Tibial artery (tissue), 4 donors: ENCODE measurements at regions not wholly inside any gene's neighbourhood (a gene's known extent, or its start where the extent isn't known, plus 50 kb on each side); places are given as distances from the start of the nearest gene placed in this dataset.

Experiments used
- DNase-seq, 2 donors: peaks; one replicate each; pipeline ENCODE4 v3.0.0-alpha.2; 2019
- H3K27ac ChIP-seq, 2 donors: fragments of 200-600 bp; sonication (generic) in 1 of 2; 1 replicate in 1 of 2; 2 replicates in 1 of 2; pipeline ENCODE4 v1.5.1; 2018 to 2019; ENCODE audit warnings: mild to moderate bottlenecking in 1 of 2
- H3K27me3 ChIP-seq, 2 donors: fragments of 200-600 bp; sonication (generic) in 1 of 2; one replicate each; pipeline versions ENCODE4 v1.5.1 to v1.6.0; 2016 to 2019
- H3K36me3 ChIP-seq, 3 donors: fragments of 200-600 bp; sonication (generic) in 2 of 3; one replicate each; pipeline ENCODE4 v1.5.1; 2016 to 2019; ENCODE audit warnings: mild to moderate bottlenecking in 2 of 3
- H3K4me1 ChIP-seq, 4 donors: fragments of 200-600 bp; sonication (generic) in 2 of 4; 1 replicate in 3 of 4; 2 replicates in 1 of 4; pipeline ENCODE4 v1.5.1; 2016 to 2019
- H3K4me3 ChIP-seq, 2 donors: fragments of 200-600 bp; sonication (generic) in 1 of 2; 1 replicate in 1 of 2; 2 replicates in 1 of 2; pipeline ENCODE4 v1.5.1; 2018 to 2019; ENCODE audit warnings: mild to moderate bottlenecking in 2 of 2
- H3K9me3 ChIP-seq, 3 donors: fragments of 200-600 bp; sonication (generic) in 1 of 3; one replicate each; pipeline ENCODE4 v1.5.1; 2016 to 2019
- intact Hi-C: fragments of 100-400 bp; cut with DNase I; formaldehyde crosslinking; loops from one replicate; pipeline ENCODE4 v1.15.0; 2023; ENCODE audit warnings: low total_unique reads
- TF ChIP-seq, protein P1 (sequence below), 2 experiments: fragments of 200-600 bp in 1 of 2; fragments of 450-650 bp in 1 of 2; IDR thresholded peaks; one replicate each; pipeline ENCODE4 v1.5.1; 2017 to 2019; ENCODE audit warnings: antibody characterized with exemption in 2 of 2, mild to moderate bottlenecking in 1 of 2, moderate library complexity in 1 of 2

DNA sequence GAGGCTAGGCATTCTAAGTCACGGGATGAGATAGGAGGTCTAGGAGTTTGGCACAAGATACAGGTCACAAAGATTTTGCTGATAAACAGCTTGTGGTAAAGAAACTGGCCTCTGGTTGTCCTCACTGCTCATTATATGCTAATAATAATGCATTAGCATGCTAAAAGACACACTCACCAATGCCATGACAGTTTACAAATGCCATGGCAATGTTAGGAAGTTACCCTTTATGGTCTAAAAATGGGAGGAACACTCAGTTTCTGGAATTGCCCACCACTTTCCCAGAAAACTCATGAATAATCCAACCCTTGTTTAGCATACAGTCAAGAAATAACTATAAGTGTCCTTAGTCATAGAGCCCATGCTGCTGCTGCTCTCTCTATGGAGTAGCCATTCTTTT lies 286.9 kb downstream of the ZNF674 start:
- no peaks in the 10 kb centered on the region for H3K27me3 ChIP-seq
- H3K36me3 ChIP-seq = no peaks in the 10 kb centered on the region
- H3K27ac ChIP-seq = no peak overlapping the region
- no peak for DNase-seq
- intact Hi-C loops = no loop called here
- no peak overlapping the region for H3K4me3 ChIP-seq
- H3K9me3 ChIP-seq = no peaks in the 10 kb centered on the region
- TF ChIP-seq, protein P1, sequence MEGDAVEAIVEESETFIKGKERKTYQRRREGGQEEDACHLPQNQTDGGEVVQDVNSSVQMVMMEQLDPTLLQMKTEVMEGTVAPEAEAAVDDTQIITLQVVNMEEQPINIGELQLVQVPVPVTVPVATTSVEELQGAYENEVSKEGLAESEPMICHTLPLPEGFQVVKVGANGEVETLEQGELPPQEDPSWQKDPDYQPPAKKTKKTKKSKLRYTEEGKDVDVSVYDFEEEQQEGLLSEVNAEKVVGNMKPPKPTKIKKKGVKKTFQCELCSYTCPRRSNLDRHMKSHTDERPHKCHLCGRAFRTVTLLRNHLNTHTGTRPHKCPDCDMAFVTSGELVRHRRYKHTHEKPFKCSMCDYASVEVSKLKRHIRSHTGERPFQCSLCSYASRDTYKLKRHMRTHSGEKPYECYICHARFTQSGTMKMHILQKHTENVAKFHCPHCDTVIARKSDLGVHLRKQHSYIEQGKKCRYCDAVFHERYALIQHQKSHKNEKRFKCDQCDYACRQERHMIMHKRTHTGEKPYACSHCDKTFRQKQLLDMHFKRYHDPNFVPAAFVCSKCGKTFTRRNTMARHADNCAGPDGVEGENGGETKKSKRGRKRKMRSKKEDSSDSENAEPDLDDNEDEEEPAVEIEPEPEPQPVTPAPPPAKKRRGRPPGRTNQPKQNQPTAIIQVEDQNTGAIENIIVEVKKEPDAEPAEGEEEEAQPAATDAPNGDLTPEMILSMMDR (IDR thresholded peaks at IDR 0.05) = no peak
- no peaks in the 10 kb centered on the region for H3K4me1 ChIP-seq

GRCh38 chrX:46257451-46257879 lies 287.8 kb downstream of the ZNF674 start:
- no peak for DNase-seq
- no peak overlapping the region for H3K27ac ChIP-seq
- no peaks in the 10 kb centered on the region for H3K4me1 ChIP-seq
- intact Hi-C loops = no loop called here
- no peaks in the 10 kb centered on the region for H3K36me3 ChIP-seq
- H3K27me3 ChIP-seq = no peaks in the 10 kb centered on the region
- no peak overlapping the region for H3K4me3 ChIP-seq
- TF ChIP-seq, protein P1 (IDR thresholded peaks at IDR 0.05) = no peak
- no peaks in the 10 kb centered on the region for H3K9me3 ChIP-seq

- Histone ChIP-seq H3K36me3 (no peaks in the 10 kb centered on the region), H3K4me3 (no peak overlapping the region), H3K27me3 (no peaks in the 10 kb centered on the region), H3K4me1 (no peaks in the 10 kb centered on the region), H3K9me3 (no peaks in the 10 kb centered on the region), H3K27ac (no peak overlapping the region)
- no peak for DNase-seq
- intact Hi-C loops = no loop called here
- TF ChIP-seq, protein P1 (IDR thresholded peaks at IDR 0.05) = no peak
Measured at GRCh38 chrX:46256875-46257274, 288.3 kb downstream of the ZNF674 start.

DNA sequence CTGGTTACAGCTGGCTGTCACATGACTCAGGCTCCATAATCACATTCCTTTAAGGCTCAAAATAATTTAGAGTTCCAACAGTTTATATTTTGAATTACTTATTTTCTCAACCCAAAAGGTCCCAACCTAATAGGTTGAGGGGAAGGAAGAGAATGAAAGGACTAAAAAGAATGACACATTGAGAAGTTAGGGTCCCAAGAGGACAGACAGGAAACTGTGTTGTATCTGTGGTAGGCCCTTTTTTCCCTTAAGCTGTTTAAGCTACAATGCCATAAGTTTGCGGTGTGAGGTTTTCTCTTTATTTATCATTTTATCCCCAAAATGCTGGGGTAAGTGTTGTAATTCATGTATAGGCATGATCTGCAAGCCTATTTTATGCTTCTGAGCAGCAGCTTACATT lies 290.2 kb downstream of the ZNF674 start:
- TF ChIP-seq, protein P1 (IDR thresholded peaks at IDR 0.05) = no peak
- Histone ChIP-seq H3K27ac (no peak overlapping the region), H3K36me3 (no peaks in the 10 kb centered on the region), H3K4me1 (no peaks in the 10 kb centered on the region), H3K4me3 (no peak overlapping the region), H3K9me3 (no peaks in the 10 kb centered on the region), H3K27me3 (no peaks in the 10 kb centered on the region)
- intact Hi-C loops = no loop called here
- no peak for DNase-seq

- Histone ChIP-seq H3K4me3 (no peak overlapping the region), H3K36me3 (no peaks in the 10 kb centered on the region), H3K27me3 (no peaks in the 10 kb centered on the region), H3K4me1 (no peaks in the 10 kb centered on the region), H3K9me3 (no peaks in the 10 kb centered on the region), H3K27ac (no peak overlapping the region)
- intact Hi-C loops = no loop called here
- TF ChIP-seq, protein P1 (IDR thresholded peaks at IDR 0.05) = no peak
- no peak for DNase-seq
Measured at GRCh38 chrX:46254641-46255040, 290.6 kb downstream of the ZNF674 start.

GRCh38 chrX:46251755-46252154 lies 293.5 kb downstream of the ZNF674 start:
- TF ChIP-seq, protein P1 (IDR thresholded peaks at IDR 0.05) = no peak
- no peak overlapping the region for H3K27ac ChIP-seq
- H3K4me3 ChIP-seq = no peak overlapping the region
- H3K4me1 ChIP-seq = no peaks in the 10 kb centered on the region
- no peaks in the 10 kb centered on the region for H3K36me3 ChIP-seq
- intact Hi-C loops = no loop called here
- DNase-seq = no peak
- H3K27me3 ChIP-seq = no peaks in the 10 kb centered on the region
- no peaks in the 10 kb centered on the region for H3K9me3 ChIP-seq
